Smooth muscle cell (in vitro differentiated cells): ENCODE measurements at regions not wholly inside any gene's neighbourhood (a gene's known extent, or its start where the extent isn't known, plus 50 kb on each side); places are given as distances from the start of the nearest gene placed in this dataset.
A peak's percentile ranks its signal among the peaks of the same experiment; 100 is the strongest.

Experiments
- DNase-seq: peaks from one replicate; lab custom pipeline; 2025; ENCODE audit not compliant: unreplicated experiment; lab: John Stamatoyannopoulos, UW
- H2AFZ ChIP-seq: fragments of 200-600 bp; sonication (generic); 2 replicates; pipeline ENCODE4 v1.6.0; 2016; ENCODE audit warnings: antibody characterized with exemption, low read depth, mild to moderate bottlenecking
- H3F3A ChIP-seq: fragments of 200-600 bp; sonication (generic); 2 replicates; pipeline ENCODE4 v1.6.0; 2017; ENCODE audit warnings: antibody characterized with exemption, low read depth
- H3K27ac ChIP-seq: fragments of 200-600 bp; sonication (generic); 2 replicates; pipeline ENCODE4 v1.5.1; 2016; ENCODE audit warnings: low read depth, mild to moderate bottlenecking
- H3K27me3 ChIP-seq: fragments of 200-600 bp; sonication (generic); 2 replicates; pipeline ENCODE4 v1.6.1; 2016; ENCODE audit warnings: low read depth, mild to moderate bottlenecking
- H3K36me3 ChIP-seq: fragments of 200-600 bp; sonication (generic); 2 replicates; pipeline ENCODE4 v1.5.1; 2016; ENCODE audit warnings: low read depth
- H3K4me1 ChIP-seq: fragments of 200-600 bp; sonication (generic); 2 replicates; pipeline ENCODE4 v1.5.1; 2016; ENCODE audit warnings: low read depth
- H3K4me2 ChIP-seq: fragments of 200-600 bp; sonication (generic); 2 replicates; pipeline ENCODE4 v1.6.0; 2016; ENCODE audit warnings: mild to moderate bottlenecking
- H3K4me3 ChIP-seq: fragments of 200-600 bp; sonication (generic); 2 replicates; pipeline ENCODE4 v1.5.1; 2016; ENCODE audit warnings: mild to moderate bottlenecking
- H3K79me2 ChIP-seq: fragments of 200-600 bp; sonication (generic); 2 replicates; pipeline ENCODE4 v1.6.0; 2016; ENCODE audit warnings: low read depth, mild to moderate bottlenecking
- H3K9ac ChIP-seq: fragments of 200-600 bp; sonication (generic); 2 replicates; pipeline ENCODE4 v1.6.0; 2016; ENCODE audit warnings: low read depth
- H3K9me3 ChIP-seq: fragments of 200-600 bp; sonication (generic); replicated peaks from 2 replicates; pipeline ENCODE4 v1.5.1; 2016; ENCODE audit warnings: low read depth
- H4K20me1 ChIP-seq: fragments of 200-600 bp; sonication (generic); 2 replicates; pipeline ENCODE4 v1.6.0; 2016; ENCODE audit warnings: low read depth
- WGBS: methylation state at CpG from one replicate; pipeline ENCODE4 v1.1.7; 2016; ENCODE audit warnings: low lambda C conversion rate; 5-methylcytosine and 5-hydroxymethylcytosine counted together
- TF ChIP-seq, protein P1 (sequence below): fragments of 200-600 bp; sonication (generic); IDR thresholded peaks from 2 replicates; pipeline ENCODE4 v1.5.1; 2017; ENCODE audit warnings: borderline replicate concordance, mild to moderate bottlenecking, antibody characterized with exemption; ENCODE audit not compliant: insufficient read depth, poor library complexity, severe bottlenecking

DNA sequence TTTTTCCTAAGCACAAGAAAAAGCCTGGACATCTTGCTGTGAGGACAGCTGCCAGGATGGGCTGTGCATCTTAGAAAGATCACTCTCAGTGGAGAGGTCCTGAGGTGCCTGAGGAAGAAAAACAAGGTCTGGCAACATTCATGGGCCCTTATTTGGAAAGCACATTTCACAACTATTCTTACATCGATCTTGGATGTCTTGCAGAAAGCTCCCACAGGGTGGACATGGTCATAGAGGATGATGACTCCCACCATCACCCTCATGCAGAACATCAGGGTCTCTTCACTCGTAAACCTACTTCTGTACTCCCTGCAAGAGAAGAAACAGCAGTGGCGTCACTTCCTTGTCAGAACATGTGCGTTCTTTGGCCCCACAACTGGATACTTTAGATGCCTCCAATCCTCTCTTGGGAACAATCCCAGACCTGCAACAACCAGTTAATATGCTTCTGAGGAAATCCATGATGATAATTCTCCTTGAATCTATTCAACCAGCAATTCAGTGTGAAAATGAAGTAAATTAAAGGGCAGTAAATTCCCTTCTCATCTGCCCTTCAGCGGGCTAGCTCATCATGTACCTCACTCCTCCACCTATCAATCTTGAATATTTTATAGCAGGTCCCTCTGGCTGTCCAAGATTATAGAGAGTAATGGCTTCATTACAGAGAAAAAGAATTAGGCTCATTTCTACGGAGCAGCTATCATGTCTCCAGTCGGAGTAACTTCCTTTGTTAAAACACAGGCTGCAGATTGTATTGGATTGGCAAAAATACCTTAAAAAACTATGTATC, 106.2 kb downstream of the CYRIA start:
- TF ChIP-seq, protein P1, sequence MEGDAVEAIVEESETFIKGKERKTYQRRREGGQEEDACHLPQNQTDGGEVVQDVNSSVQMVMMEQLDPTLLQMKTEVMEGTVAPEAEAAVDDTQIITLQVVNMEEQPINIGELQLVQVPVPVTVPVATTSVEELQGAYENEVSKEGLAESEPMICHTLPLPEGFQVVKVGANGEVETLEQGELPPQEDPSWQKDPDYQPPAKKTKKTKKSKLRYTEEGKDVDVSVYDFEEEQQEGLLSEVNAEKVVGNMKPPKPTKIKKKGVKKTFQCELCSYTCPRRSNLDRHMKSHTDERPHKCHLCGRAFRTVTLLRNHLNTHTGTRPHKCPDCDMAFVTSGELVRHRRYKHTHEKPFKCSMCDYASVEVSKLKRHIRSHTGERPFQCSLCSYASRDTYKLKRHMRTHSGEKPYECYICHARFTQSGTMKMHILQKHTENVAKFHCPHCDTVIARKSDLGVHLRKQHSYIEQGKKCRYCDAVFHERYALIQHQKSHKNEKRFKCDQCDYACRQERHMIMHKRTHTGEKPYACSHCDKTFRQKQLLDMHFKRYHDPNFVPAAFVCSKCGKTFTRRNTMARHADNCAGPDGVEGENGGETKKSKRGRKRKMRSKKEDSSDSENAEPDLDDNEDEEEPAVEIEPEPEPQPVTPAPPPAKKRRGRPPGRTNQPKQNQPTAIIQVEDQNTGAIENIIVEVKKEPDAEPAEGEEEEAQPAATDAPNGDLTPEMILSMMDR = no peak
- no peak overlapping the region for H3K9ac ChIP-seq
- H3K4me1 ChIP-seq = no peaks in the 10 kb centered on the region
- DNase-seq = no peak
- no peaks in the 10 kb centered on the region for H4K20me1 ChIP-seq
- H2AFZ ChIP-seq = no peak overlapping the region
- 84% methylated on average over 7 of the region's 7 CpGs for WGBS
- H3K27ac ChIP-seq = no peak overlapping the region
- H3K27me3 ChIP-seq = no peaks in the 10 kb centered on the region
- no peak overlapping the region for H3K4me2 ChIP-seq
- H3K9me3 ChIP-seq = no peaks in the 10 kb centered on the region
- H3K4me3 ChIP-seq = no peak overlapping the region
- no peaks in the 10 kb centered on the region for H3K79me2 ChIP-seq
- no peaks in the 10 kb centered on the region for H3F3A ChIP-seq
- H3K36me3 ChIP-seq = no peaks in the 10 kb centered on the region

GRCh38 chr2:16554060-16554583, 111.5 kb downstream of the CYRIA start:
- no peak for DNase-seq

GRCh38 chr2:16553226-16553625, 112.4 kb downstream of the CYRIA start:
- no peaks in the 10 kb centered on the region for H3K79me2 ChIP-seq
- H3K9me3 ChIP-seq = no peaks in the 10 kb centered on the region
- H3K4me2 ChIP-seq = no peak overlapping the region
- no peak for DNase-seq
- WGBS = 62% methylated on average over 4 of the region's 4 CpGs
- H3K27ac ChIP-seq = no peak overlapping the region
- TF ChIP-seq, protein P1 = peak; percentile 68
- peaks cover 9% of the 10 kb centered on the region for H3K27me3 ChIP-seq
- no peaks in the 10 kb centered on the region for H4K20me1 ChIP-seq
- no peaks in the 10 kb centered on the region for H3K36me3 ChIP-seq
- no peak overlapping the region for H3K9ac ChIP-seq
- no peaks in the 10 kb centered on the region for H3F3A ChIP-seq
- H2AFZ ChIP-seq = no peak overlapping the region
- H3K4me3 ChIP-seq = no peak overlapping the region
- no peaks in the 10 kb centered on the region for H3K4me1 ChIP-seq

More at GRCh38 chr2:16554060-16554583, 111.5 kb downstream of the CYRIA start:
- Histone ChIP-seq H3K79me2 (no peaks in the 10 kb centered on the region), H3K9me3 (no peaks in the 10 kb centered on the region), H4K20me1 (no peaks in the 10 kb centered on the region), H3K27me3 (no peaks in the 10 kb centered on the region), H3K36me3 (no peaks in the 10 kb centered on the region), H3K4me3 (no peak overlapping the region), H3K9ac (no peak overlapping the region), H3K4me1 (no peaks in the 10 kb centered on the region), H3K27ac (no peak overlapping the region), H3K4me2 (no peak overlapping the region), H2AFZ (no peak overlapping the region), H3F3A (no peaks in the 10 kb centered on the region)
- TF ChIP-seq, protein P1 = no peak

DNA sequence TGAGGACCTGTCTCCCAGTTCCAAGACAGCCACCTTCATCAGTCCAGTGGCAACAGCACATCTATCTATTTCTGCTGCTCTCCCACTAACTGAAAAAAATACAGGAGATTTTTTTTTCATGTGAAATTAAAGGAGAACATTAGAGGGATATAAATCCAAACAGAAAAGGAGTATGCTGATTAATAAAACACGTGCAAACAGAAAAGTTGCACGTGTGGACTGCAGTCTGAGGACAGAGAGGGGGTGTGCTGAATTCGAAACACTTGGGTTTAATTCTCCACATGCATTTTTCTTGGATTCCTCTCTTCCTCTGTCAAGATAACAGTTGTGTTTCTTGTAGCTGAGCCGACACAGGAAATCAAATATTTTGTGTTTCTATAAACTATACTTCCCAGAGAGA, 113.4 kb downstream of the CYRIA start:
- H3K27ac ChIP-seq = no peak overlapping the region
- no peak overlapping the region for H3K4me2 ChIP-seq
- H3K36me3 ChIP-seq = no peaks in the 10 kb centered on the region
- H3K4me3 ChIP-seq = no peak overlapping the region
- no peak overlapping the region for H2AFZ ChIP-seq
- no peaks in the 10 kb centered on the region for H3K79me2 ChIP-seq
- no peaks in the 10 kb centered on the region for H4K20me1 ChIP-seq
- H3F3A ChIP-seq = no peaks in the 10 kb centered on the region
- TF ChIP-seq, protein P1 = no peak
- no peak overlapping the region for H3K9ac ChIP-seq
- WGBS = 72% methylated on average over 4 of the region's 4 CpGs
- no peaks in the 10 kb centered on the region for H3K4me1 ChIP-seq
- DNase-seq = no peak
- peaks cover 10% of the 10 kb centered on the region for H3K27me3 ChIP-seq
- no peaks in the 10 kb centered on the region for H3K9me3 ChIP-seq
